Astrocyte of the spinal cord (primary cell): ENCODE measurements at regions not wholly inside any gene's neighbourhood (a gene's known extent, or its start where the extent isn't known, plus 50 kb on each side); places are given as distances from the start of the nearest gene placed in this dataset.
A peak's percentile ranks its signal among the peaks of the same experiment; 100 is the strongest.

Experiments
- DNase-seq: peaks from one replicate; pipeline ENCODE4 v3.0.0; 2011; ENCODE audit warnings: low read depth, low spot score
- H3K4me3 ChIP-seq: 2 replicates; pipeline ENCODE4 v1.5.1; 2011; ENCODE audit warnings: low read depth, mild to moderate bottlenecking, low read length, moderate library complexity
- in situ Hi-C: cut with HindIII; loops from 2 replicates; pipeline ENCODE4 v1.10.0; 2017; ENCODE audit warnings: low sequenced_read_pairs
- TF ChIP-seq, protein P1 (sequence below): IDR thresholded peaks from 2 replicates; pipeline ENCODE4 v1.5.1; 2012; ENCODE audit warnings: low read depth, mild to moderate bottlenecking, low read length, inconsistent platforms

DNA sequence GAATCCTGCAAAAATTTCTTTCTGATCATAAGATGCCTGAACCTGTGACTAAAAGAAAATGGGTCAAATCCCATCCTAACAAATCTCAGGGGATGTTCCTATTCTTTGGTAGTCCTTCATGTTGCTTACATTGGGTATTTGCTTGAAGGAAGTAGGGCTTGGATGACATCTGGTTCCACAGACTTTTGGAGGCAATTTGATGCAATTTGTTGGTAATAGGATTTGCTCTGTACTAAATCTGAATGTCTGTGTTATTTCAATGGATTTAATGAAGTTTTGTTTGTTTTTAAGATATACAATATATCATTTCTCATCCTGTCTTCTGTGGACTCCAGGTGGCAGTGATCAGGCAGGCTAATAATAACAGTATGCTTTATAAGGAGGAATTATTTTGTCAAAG lies 457.9 kb downstream of the ZSWIM6 start:
- in situ Hi-C loops, result no loop called here
- no peak overlapping the region for H3K4me3 ChIP-seq
- TF ChIP-seq, protein P1, sequence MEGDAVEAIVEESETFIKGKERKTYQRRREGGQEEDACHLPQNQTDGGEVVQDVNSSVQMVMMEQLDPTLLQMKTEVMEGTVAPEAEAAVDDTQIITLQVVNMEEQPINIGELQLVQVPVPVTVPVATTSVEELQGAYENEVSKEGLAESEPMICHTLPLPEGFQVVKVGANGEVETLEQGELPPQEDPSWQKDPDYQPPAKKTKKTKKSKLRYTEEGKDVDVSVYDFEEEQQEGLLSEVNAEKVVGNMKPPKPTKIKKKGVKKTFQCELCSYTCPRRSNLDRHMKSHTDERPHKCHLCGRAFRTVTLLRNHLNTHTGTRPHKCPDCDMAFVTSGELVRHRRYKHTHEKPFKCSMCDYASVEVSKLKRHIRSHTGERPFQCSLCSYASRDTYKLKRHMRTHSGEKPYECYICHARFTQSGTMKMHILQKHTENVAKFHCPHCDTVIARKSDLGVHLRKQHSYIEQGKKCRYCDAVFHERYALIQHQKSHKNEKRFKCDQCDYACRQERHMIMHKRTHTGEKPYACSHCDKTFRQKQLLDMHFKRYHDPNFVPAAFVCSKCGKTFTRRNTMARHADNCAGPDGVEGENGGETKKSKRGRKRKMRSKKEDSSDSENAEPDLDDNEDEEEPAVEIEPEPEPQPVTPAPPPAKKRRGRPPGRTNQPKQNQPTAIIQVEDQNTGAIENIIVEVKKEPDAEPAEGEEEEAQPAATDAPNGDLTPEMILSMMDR, result no peak
- DNase-seq, result no peak

DNA sequence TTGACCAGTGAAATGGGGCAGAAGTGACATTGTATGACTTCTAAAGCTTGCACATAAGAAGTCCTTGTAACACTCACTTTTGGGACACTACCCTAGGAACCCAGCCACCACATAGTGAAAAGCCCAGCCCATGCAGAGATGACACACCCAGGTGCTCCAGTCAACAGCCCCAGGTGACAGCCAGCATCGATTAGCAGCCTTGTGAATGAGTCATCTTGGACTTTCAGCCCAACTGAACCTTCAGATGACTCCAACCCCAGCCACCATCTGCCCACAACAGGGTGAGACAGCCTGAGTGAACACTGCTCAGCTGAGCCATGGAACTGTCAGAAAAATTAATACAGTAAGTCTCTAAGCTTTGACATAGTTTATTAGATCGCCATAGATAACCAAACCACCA lies 458.6 kb downstream of the ZSWIM6 start:
- DNase-seq, result no peak
- TF ChIP-seq, protein P1, result no peak
- in situ Hi-C loops, result no loop called here
- H3K4me3 ChIP-seq, result no peak overlapping the region

DNA sequence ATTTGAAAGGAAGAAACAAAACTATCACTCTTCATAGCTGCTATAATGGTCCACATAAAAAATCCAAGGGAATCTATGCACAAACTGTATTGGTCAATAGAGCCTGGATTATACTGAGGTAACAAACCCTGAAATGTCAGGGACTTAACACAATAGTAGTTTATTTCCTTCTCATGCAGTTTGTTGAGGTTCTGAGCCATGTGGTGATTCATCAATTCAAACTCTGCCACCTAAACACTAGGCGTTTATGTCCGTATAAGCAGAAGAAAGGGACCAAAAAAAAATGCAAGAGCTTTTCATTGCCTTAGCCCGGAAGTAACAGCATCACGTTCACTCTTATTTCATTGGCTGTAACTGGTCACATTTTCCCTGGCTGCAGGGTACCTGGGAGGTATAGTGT lies 464.7 kb downstream of the ZSWIM6 start:
- DNase-seq, result no peak
- TF ChIP-seq, protein P1, result no peak
- H3K4me3 ChIP-seq, result no peak overlapping the region
- in situ Hi-C loops, result no loop called here

DNA sequence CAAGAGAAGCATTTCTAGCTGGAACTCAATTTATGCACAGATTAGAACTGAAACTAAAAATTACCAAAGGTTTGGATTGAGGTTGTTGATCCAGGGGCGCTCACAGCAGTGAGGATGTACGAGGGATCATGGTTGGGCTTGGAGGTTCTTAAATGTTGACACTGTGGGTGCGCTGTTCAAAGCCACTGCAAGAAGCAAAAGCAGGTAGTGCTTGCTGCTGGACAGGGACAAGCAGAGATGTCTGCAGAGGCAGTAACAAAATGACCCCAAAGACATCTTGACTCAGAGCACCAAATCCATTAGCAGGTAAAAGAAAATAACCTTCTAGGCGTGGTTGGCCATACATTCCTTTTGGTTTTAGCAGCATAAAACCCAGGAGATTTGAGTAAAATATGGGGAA lies 468.4 kb downstream of the ZSWIM6 start:
- TF ChIP-seq, protein P1, result no peak
- in situ Hi-C loops, result no loop called here
- no peak overlapping the region for H3K4me3 ChIP-seq
- no peak for DNase-seq

DNA sequence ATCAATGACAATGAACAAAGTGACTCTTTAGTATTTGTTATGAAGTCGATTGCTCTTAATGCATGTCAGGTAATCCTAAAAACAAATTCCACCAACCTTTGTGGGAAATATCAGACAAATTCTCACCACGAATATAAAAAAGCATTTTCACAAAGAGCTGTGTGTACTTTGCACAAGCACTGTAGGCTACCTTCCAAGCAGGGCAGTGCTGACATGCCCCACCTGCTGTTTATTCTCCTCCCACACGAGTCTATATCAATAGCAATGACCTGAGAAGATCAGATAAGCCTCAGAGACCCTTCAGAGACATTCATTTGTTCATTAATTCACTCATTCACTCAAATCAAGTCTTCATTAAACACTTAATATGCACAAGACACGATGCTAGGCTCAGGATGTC lies 469.1 kb downstream of the ZSWIM6 start:
- in situ Hi-C loops, result no loop called here
- no peak for DNase-seq
- TF ChIP-seq, protein P1, result no peak
- no peak overlapping the region for H3K4me3 ChIP-seq

DNA sequence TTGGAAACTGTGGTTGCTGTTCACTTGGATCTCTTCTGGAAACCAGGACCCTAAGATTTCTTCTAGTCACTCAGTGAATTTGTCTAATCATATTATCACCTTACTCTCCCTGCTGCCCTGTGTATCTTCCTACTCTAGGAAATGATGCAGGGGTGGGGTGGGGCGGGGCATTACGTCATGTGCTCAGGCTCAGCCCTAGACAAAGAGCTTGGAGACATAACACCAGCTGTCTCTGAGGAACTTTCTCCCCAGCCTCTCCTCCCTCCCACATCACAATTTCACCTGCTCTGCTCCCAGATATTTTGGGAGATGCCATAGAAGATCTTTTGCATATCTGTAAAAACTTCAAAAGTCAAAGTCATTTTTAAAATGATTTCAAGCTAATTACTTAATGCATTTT lies 470.4 kb downstream of the ZSWIM6 start:
- in situ Hi-C loops, result no loop called here
- TF ChIP-seq, protein P1, result no peak
- DNase-seq, result no peak
- H3K4me3 ChIP-seq, result no peak overlapping the region

DNA sequence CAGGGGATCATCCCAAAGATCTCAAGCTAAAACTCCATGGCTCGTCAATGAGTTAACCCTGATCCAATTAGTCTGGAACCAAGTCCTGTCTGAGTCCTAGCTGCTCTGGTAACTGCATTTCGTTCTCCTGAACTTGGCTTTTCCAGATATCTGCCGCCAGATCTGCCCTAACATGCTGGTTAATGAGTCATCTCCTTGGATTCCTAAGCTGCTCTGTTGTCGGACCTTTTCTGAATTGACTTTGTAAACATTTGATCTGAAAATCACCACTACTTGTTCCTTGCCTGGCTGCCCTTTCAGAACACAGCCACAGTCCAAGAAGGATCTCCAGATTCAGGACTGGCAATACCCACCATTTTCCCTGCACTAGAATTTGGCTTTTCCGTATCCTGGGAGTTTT lies 473.0 kb downstream of the ZSWIM6 start:
- TF ChIP-seq, protein P1, result no peak
- no peak overlapping the region for H3K4me3 ChIP-seq
- in situ Hi-C loops, result no loop called here
- peak; percentile 78 for DNase-seq
